GM12878 (cell line): ENCODE measurements at regions not wholly inside any gene's neighbourhood (a gene's known extent, or its start where the extent isn't known, plus 50 kb on each side); places are given as distances from the start of the nearest gene placed in this dataset.

Source experiments
- ATAC-seq: fragments of 200-7000 bp; cut with Tn5 transposase; 3 replicates; pipeline ENCODE4 v1.9.1; 2020; ENCODE audit warnings: mild to moderate bottlenecking, moderate library complexity
- BruUV-seq: library from RNA; stranded (reverse); fragments of 400-500 nt; replicated peaks from 2 replicates; lab custom pipeline; 2021; lab: Mats Ljungman, UMichigan
- CTCF ChIA-PET: fragments of 300-600 bp; sonication (Branson Sonifier 250); formaldehyde crosslinking; extraction: SDS; loops from one replicate; lab custom pipeline; 2021; ENCODE audit warnings: inconsistent platforms; lab: Yijun Ruan, JAX
- POLR2A ChIA-PET: fragments of 350-600 bp; formaldehyde crosslinking; extraction: SDS; loops from one replicate; lab custom pipeline; 2021; ENCODE audit warnings: inconsistent platforms; lab: Charles Lee
- RAD21 ChIA-PET: fragments of 300-600 bp; sonication (Branson Sonifier 250); formaldehyde crosslinking; loops from one replicate; lab custom pipeline; 2023; ENCODE audit warnings: antibody characterized with exemption; ENCODE audit not compliant: unreplicated experiment; lab: Charles Lee
- SMC1A ChIA-PET: fragments of 300-600 bp; sonication (Branson Sonifier 250); formaldehyde crosslinking; loops from one replicate; lab custom pipeline; 2023; ENCODE audit not compliant: unreplicated experiment, uncharacterized antibody; lab: Charles Lee
- DNase-seq: peaks from one replicate; pipeline ENCODE4 v3.0.0-alpha.2; 2011; ENCODE audit warnings: low read depth, low spot score
- FAIRE-seq: peaks from 3 replicates; lab custom pipeline; 2011; peaks lifted over from hg19 to GRCh38; lab: Jason Lieb, UNC
- H2AFZ ChIP-seq: 2 replicates; pipeline ENCODE4 v1.6.0; 2011; ENCODE audit warnings: low read depth, low read length, control low read depth; ENCODE audit not compliant: control insufficient read depth
- H3K27ac ChIP-seq: 2 replicates; pipeline ENCODE4 v1.5.1; 2011; ENCODE audit warnings: control low read depth; ENCODE audit not compliant: control insufficient read depth, insufficient read depth
- H3K27me3 ChIP-seq, 2 experiments: replicated peaks in 1 of 2; 2 replicates each; pipeline versions ENCODE4 v1.6.0 to v1.6.1; 2011; ENCODE audit warnings: low read length in 1 of 2; ENCODE audit not compliant: control insufficient read depth in 2 of 2, insufficient read depth in 2 of 2
- H3K36me3 ChIP-seq, 2 experiments: 2 replicates each; pipeline ENCODE4 v1.5.1; 2011; ENCODE audit warnings: low read length in 1 of 2; ENCODE audit not compliant: control insufficient read depth in 2 of 2, insufficient read depth in 2 of 2
- H3K4me1 ChIP-seq: 2 replicates; pipeline ENCODE4 v1.6.1; 2011; ENCODE audit warnings: mild to moderate bottlenecking, low read length, moderate library complexity, mixed read lengths; ENCODE audit not compliant: control insufficient read depth, insufficient read depth
- H3K4me2 ChIP-seq: 2 replicates; pipeline ENCODE4 v1.6.0; 2011; ENCODE audit warnings: control low read depth; ENCODE audit not compliant: control insufficient read depth, insufficient read depth
- H3K4me3 ChIP-seq: fragments of 200-600 bp; sonication (generic); 2 replicates; pipeline ENCODE4 v1.5.1; 2016
- H3K79me2 ChIP-seq: 2 replicates; pipeline ENCODE4 v1.6.0; 2011; ENCODE audit warnings: low read length; ENCODE audit not compliant: control insufficient read depth, insufficient read depth
- H3K9ac ChIP-seq: 2 replicates; pipeline ENCODE4 v1.8.0; 2011; ENCODE audit warnings: low read length, control low read depth, mixed read lengths; ENCODE audit not compliant: control insufficient read depth, insufficient read depth
- H3K9me3 ChIP-seq: replicated peaks from 3 replicates; pipeline ENCODE4 v1.5.1; 2011; ENCODE audit warnings: mild to moderate bottlenecking, low read length; ENCODE audit not compliant: control insufficient read depth, insufficient read depth
- H4K20me1 ChIP-seq: 2 replicates; pipeline ENCODE4 v1.6.0; 2011; ENCODE audit not compliant: control insufficient read depth, insufficient read depth
- ATF7 ChIP-seq: fragments of 450-650 bp; IDR thresholded peaks from 2 replicates; pipeline ENCODE4 v1.6.1; 2016; ENCODE audit warnings: low read depth, mild to moderate bottlenecking
- EP300 ChIP-seq, 2 experiments: fragments of 150-350 bp in 1 of 2; IDR thresholded peaks; 2 replicates each; pipeline ENCODE4 v1.6.1; 2011 to 2012; ENCODE audit warnings: low read depth in 2 of 2, low read length in 2 of 2, borderline replicate concordance in 1 of 2, improper control_type of control experiment in 1 of 2, inconsistent platforms in 1 of 2; ENCODE audit not compliant: control insufficient read depth in 1 of 2
- HDAC6 ChIP-seq: fragments of 200-600 bp; sonication (generic); IDR thresholded peaks from one replicate; pipeline ENCODE4 v1.8.0; 2017; ENCODE audit warnings: antibody characterized with exemption; ENCODE audit not compliant: unreplicated experiment
- IKZF2 ChIP-seq, 2 experiments: fragments of 450-650 bp; IDR thresholded peaks; 2 replicates each; pipeline ENCODE4 v1.6.1; 2017; ENCODE audit warnings: mild to moderate bottlenecking in 2 of 2, moderate library complexity in 2 of 2
- IRF4 ChIP-seq: IDR thresholded peaks from 2 replicates; pipeline ENCODE4 v1.6.1; 2011; ENCODE audit warnings: low read depth, low read length
- KDM1A ChIP-seq: fragments of 200-600 bp; sonication (generic); IDR thresholded peaks from 2 replicates; pipeline ENCODE4 v1.6.1; 2016; ENCODE audit warnings: borderline replicate concordance
- PAX8 ChIP-seq: fragments of 450-650 bp; IDR thresholded peaks from 2 replicates; pipeline ENCODE4 v1.6.1; 2017; ENCODE audit warnings: mild to moderate bottlenecking, moderate library complexity
- SP1 ChIP-seq: IDR thresholded peaks from one replicate; pipeline ENCODE4 v1.6.1; 2011; ENCODE audit warnings: low read depth, low read length
- TARDBP ChIP-seq: IDR thresholded peaks from 2 replicates; pipeline ENCODE4 v1.6.1; 2016; ENCODE audit warnings: borderline replicate concordance
- TCF12 ChIP-seq: IDR thresholded peaks from 2 replicates; pipeline ENCODE4 v1.6.1; 2011; ENCODE audit warnings: low read depth, mild to moderate bottlenecking, low read length
- ZZZ3 ChIP-seq: IDR thresholded peaks from 2 replicates; pipeline ENCODE4 v1.6.1; 2011; ENCODE audit warnings: low read depth; ENCODE audit not compliant: control insufficient read depth, insufficient read length
- WGBS: methylation state at CpG from one replicate; pipeline ENCODE4 v1.1.6; 2016; ENCODE audit warnings: low lambda C conversion rate; ENCODE audit not compliant: insufficient replicate concordance, insufficient coverage; ENCODE audit errors: missing lambda C conversion rate; 5-methylcytosine and 5-hydroxymethylcytosine counted together
- in situ Hi-C: fragments of 300-500 bp; cut with MboI; formaldehyde crosslinking; loops from 9 replicates; pipeline ENCODE4 v1.14.3; 2018; ENCODE audit warnings: mixed read lengths
- intact Hi-C: fragments of 100-400 bp; cut with micrococcal nuclease; formaldehyde crosslinking; loops from one replicate; pipeline ENCODE4 v1.14.2; 2022; ENCODE audit not compliant: unreplicated experiment
- TF ChIP-seq, protein P1 (sequence below): fragments of 450-650 bp; IDR thresholded peaks from 2 replicates; pipeline ENCODE4 v1.6.1; 2016; ENCODE audit warnings: mild to moderate bottlenecking
- TF ChIP-seq, protein P2 (sequence below): fragments of 450-650 bp; IDR thresholded peaks from 2 replicates; pipeline ENCODE4 v1.6.1; 2017; ENCODE audit warnings: low read depth, mild to moderate bottlenecking, moderate library complexity

DNA sequence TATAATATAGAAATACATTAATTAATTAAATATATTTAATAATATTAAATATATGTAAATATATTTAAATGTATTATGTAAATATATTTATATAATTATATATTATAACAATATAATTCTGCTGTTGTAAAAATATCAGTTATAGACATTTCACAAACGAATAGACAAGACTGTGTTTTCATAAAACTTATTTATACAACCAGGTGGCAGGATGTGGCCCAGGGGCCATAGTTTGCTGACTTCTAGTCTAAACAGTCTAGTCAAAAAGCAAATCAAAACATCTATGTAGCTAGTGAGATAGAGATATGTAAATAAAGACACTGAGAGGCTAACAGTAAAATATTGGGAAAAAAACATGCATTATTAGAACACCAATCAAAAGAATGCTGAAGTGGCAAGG is 136.4 kb downstream of the TBXT start:
- no peak for TF ChIP-seq IRF4
- no peak for TF ChIP-seq ATF7
- TF ChIP-seq PAX8 = no peak
- no peak for TF ChIP-seq EP300 (IDR thresholded peaks at IDR 0.05; ENCODE audit: borderline replicate concordance in 1 of 2, control insufficient read depth in 1 of 2, low read depth in 2 of 2, low read length in 2 of 2)
- no peak for TF ChIP-seq ZZZ3
- TF ChIP-seq, protein P1, sequence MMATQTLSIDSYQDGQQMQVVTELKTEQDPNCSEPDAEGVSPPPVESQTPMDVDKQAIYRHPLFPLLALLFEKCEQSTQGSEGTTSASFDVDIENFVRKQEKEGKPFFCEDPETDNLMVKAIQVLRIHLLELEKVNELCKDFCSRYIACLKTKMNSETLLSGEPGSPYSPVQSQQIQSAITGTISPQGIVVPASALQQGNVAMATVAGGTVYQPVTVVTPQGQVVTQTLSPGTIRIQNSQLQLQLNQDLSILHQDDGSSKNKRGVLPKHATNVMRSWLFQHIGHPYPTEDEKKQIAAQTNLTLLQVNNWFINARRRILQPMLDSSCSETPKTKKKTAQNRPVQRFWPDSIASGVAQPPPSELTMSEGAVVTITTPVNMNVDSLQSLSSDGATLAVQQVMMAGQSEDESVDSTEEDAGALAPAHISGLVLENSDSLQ = no peak
- no peak for TF ChIP-seq HDAC6
- no peak for TF ChIP-seq KDM1A
- TF ChIP-seq, all 136 proteins: peak for 0
- Histone ChIP-seq H3K4me2 (no peak overlapping the region), H3K27ac (no peak overlapping the region), H3K4me1 (no peaks in the 10 kb centered on the region), H3K9me3 (no peaks in the 10 kb centered on the region), H3K27me3 (no peaks in the 10 kb centered on the region), H4K20me1 (no peaks in the 10 kb centered on the region), H3K79me2 (no peaks in the 10 kb centered on the region), H2AFZ (no peak overlapping the region), H3K4me3 (no peak overlapping the region), H3K36me3 (no peaks in the 10 kb centered on the region), H3K9ac (no peak overlapping the region)
- in situ Hi-C loops (no loop called here), intact Hi-C loops (no loop called here)
- ChIA-PET SMC1A (no interaction called here), CTCF (no interaction called here), RAD21 (no interaction called here), POLR2A (no interaction called here)
- DNase-seq = no peak
- ATAC-seq = no peak
- BruUV-seq = no TSS peak
- FAIRE-seq = peak; percentile 69
- 0% methylated on average over 1 of the region's 1 CpG for WGBS

DNA sequence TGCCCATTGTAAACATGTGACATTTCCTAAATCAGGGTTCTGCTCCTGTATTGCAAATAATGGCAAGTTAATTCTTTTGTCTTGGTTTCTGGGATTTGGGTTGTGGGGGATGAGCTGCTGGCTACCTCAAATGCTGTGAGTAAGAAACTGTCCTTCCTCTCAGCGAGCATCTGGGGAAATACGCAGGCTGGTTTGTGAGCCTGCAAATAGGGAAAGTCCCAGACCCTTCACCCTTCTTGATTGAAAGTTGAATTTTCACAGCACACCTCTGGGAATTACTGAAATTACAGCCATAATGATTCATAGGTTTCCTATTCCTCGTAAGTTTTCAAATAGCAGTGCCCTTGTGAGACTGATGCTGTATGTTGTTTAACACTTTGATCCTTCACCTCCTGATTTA is 138.1 kb downstream of the TBXT start:
- H3K79me2 ChIP-seq = no peaks in the 10 kb centered on the region
- in situ Hi-C loops (no loop called here), intact Hi-C loops (no loop called here)
- no TSS peak for BruUV-seq
- H3K36me3 ChIP-seq = no peaks in the 10 kb centered on the region
- DNase-seq (peak; percentile 8), FAIRE-seq (no peak), ATAC-seq (peak; percentile 81)
- ChIA-PET CTCF (no interaction called here), RAD21 (no interaction called here), POLR2A (no interaction called here), SMC1A (no interaction called here)
- H3K4me3 ChIP-seq = no peak overlapping the region
- no peak overlapping the region for H3K27ac ChIP-seq
- H4K20me1 ChIP-seq = no peaks in the 10 kb centered on the region
- no peak for TF ChIP-seq SP1
- no peak for TF ChIP-seq TCF12
- TF ChIP-seq ATF7 = 0 out of 2 replicates have a peak, but pooled peaks have one; percentile 11
- 0 out of 4 replicates have a peak, but pooled peaks of 1 of the 2 experiments have one; percentile 9 for TF ChIP-seq IKZF2 (IDR thresholded peaks at IDR 0.05)
- TF ChIP-seq TARDBP = no peak
- TF ChIP-seq, protein P2, sequence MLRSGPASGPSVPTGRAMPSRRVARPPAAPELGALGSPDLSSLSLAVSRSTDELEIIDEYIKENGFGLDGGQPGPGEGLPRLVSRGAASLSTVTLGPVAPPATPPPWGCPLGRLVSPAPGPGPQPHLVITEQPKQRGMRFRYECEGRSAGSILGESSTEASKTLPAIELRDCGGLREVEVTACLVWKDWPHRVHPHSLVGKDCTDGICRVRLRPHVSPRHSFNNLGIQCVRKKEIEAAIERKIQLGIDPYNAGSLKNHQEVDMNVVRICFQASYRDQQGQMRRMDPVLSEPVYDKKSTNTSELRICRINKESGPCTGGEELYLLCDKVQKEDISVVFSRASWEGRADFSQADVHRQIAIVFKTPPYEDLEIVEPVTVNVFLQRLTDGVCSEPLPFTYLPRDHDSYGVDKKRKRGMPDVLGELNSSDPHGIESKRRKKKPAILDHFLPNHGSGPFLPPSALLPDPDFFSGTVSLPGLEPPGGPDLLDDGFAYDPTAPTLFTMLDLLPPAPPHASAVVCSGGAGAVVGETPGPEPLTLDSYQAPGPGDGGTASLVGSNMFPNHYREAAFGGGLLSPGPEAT = no peak
- H3K4me2 ChIP-seq = no peak overlapping the region
- no peaks in the 10 kb centered on the region for H3K9me3 ChIP-seq
- no peaks in the 10 kb centered on the region for H3K27me3 ChIP-seq
- H2AFZ ChIP-seq = no peak overlapping the region
- H3K9ac ChIP-seq = no peak overlapping the region
- 3% methylated on average over 3 of the region's 3 CpGs for WGBS
- H3K4me1 ChIP-seq = no peaks in the 10 kb centered on the region
